Endothelial cell of umbilical vein (primary cell): ENCODE measurements at regions not wholly inside any gene's neighbourhood (a gene's known extent, or its start where the extent isn't known, plus 50 kb on each side); places are given as distances from the start of the nearest gene placed in this dataset.

Experiments
- BruUV-seq: library from RNA; stranded (reverse); fragments of 400-500 nt; replicated peaks from 2 replicates; lab custom pipeline; 2021; lab: Mats Ljungman, UMichigan
- CTCF ChIA-PET: fragments of 300-600, 350-600 bp; sonication (Branson Sonifier 250); formaldehyde crosslinking; loops from one replicate; lab custom pipeline; 2021; ENCODE audit warnings: antibody characterized with exemption, inconsistent platforms; lab: Charles Lee
- POLR2A ChIA-PET: fragments of 300-600, 350-600 bp; sonication (Branson Sonifier 250); formaldehyde crosslinking; loops from one replicate; lab custom pipeline; 2021; ENCODE audit warnings: antibody characterized with exemption, inconsistent platforms; lab: Charles Lee
- DNase-seq: peaks from one replicate; pipeline ENCODE4 v3.0.0-alpha.2; 2011; ENCODE audit warnings: low read depth, low spot score
- FAIRE-seq: peaks from 2 replicates; lab custom pipeline; 2011; peaks lifted over from hg19 to GRCh38; lab: Jason Lieb, UNC
- H2AFZ ChIP-seq: 2 replicates; pipeline ENCODE4 v1.6.0; 2012; ENCODE audit warnings: low read depth, low read length, control low read depth, inconsistent platforms
- H3K27ac ChIP-seq: 2 replicates; pipeline ENCODE4 v1.5.1; 2011; ENCODE audit warnings: low read depth, mild to moderate bottlenecking, control low read depth, low read length, moderate library complexity; ENCODE audit not compliant: insufficient read depth
- H3K27me3 ChIP-seq, 2 experiments: 2 replicates each; pipeline versions ENCODE4 v1.6.0 to v1.6.1; 2011; ENCODE audit warnings: low read length in 2 of 2, mixed read lengths in 1 of 2; ENCODE audit not compliant: control insufficient read depth in 2 of 2, insufficient read depth in 2 of 2
- H3K36me3 ChIP-seq, 2 experiments: 2 replicates in 1 of 2; 3 replicates in 1 of 2; pipeline ENCODE4 v1.5.1; 2011; ENCODE audit warnings: low read length in 2 of 2, mild to moderate bottlenecking in 1 of 2, moderate library complexity in 1 of 2; ENCODE audit not compliant: control insufficient read depth in 2 of 2, insufficient read depth in 2 of 2; ENCODE audit errors: extremely low read depth in 1 of 2
- H3K4me1 ChIP-seq: 3 replicates; pipeline ENCODE4 v1.5.1; 2011; ENCODE audit warnings: mild to moderate bottlenecking, low read length; ENCODE audit not compliant: control insufficient read depth, insufficient read depth; ENCODE audit errors: extremely low read depth
- H3K4me2 ChIP-seq: 2 replicates; pipeline ENCODE4 v1.6.1; 2011; ENCODE audit warnings: low read length, control low read depth, mixed read lengths; ENCODE audit not compliant: insufficient read depth
- H3K4me3 ChIP-seq, 3 experiments: fragments of 200-600 bp in 1 of 3; sonication (generic), shearing (Covaris generic) in 1 of 3; replicated peaks in 1 of 3; 2 replicates each; pipeline ENCODE4 v1.5.1; 2011 to 2016; ENCODE audit warnings: control low read depth in 3 of 3, low read length in 3 of 3, mild to moderate bottlenecking in 2 of 3, inconsistent platforms in 1 of 3, low read depth in 1 of 3, moderate library complexity in 1 of 3; ENCODE audit not compliant: insufficient read depth in 1 of 3
- H3K79me2 ChIP-seq: 2 replicates; pipeline ENCODE4 v1.6.0; 2012; ENCODE audit warnings: low read length, inconsistent platforms; ENCODE audit not compliant: control insufficient read depth, insufficient read depth
- H3K9ac ChIP-seq: replicated peaks from 2 replicates; pipeline ENCODE3; 2011; ENCODE audit warnings: low read length, control low read depth; ENCODE audit not compliant: insufficient read depth; ENCODE audit errors: extremely low read depth
- H3K9me1 ChIP-seq: replicated peaks from 3 replicates; pipeline ENCODE4 v1.6.0; 2011; ENCODE audit warnings: mild to moderate bottlenecking, low read length; ENCODE audit not compliant: control insufficient read depth, insufficient read depth; ENCODE audit errors: extremely low read depth
- H3K9me3 ChIP-seq: replicated peaks from 2 replicates; pipeline ENCODE4 v1.5.1; 2012; ENCODE audit warnings: low read length, inconsistent platforms; ENCODE audit not compliant: control insufficient read depth, insufficient read depth
- H4K20me1 ChIP-seq: replicated peaks from 2 replicates; pipeline ENCODE3; 2011; ENCODE audit warnings: mild to moderate bottlenecking, low read length; ENCODE audit not compliant: control insufficient read depth, insufficient read depth; ENCODE audit errors: extremely low read depth
- CTCF ChIP-seq, 2 donors: IDR thresholded peaks; 1 replicate in 1 of 2; 2 replicates in 1 of 2; pipeline ENCODE4 v1.5.1; 2011; ENCODE audit warnings: low read length in 2 of 2, mild to moderate bottlenecking in 2 of 2, moderate library complexity in 2 of 2, control low read depth in 1 of 2, inconsistent platforms in 1 of 2, low read depth in 1 of 2; ENCODE audit not compliant: insufficient read depth in 1 of 2; ENCODE audit errors: extremely low read depth in 1 of 2
- EZH2 ChIP-seq: IDR thresholded peaks from 2 replicates; pipeline ENCODE4 v1.6.1; 2012; ENCODE audit warnings: borderline replicate concordance, low read depth, mild to moderate bottlenecking, moderate library complexity, low read length, inconsistent platforms; ENCODE audit not compliant: severe bottlenecking
- FOS ChIP-seq: IDR thresholded peaks from 2 replicates; pipeline ENCODE4 v1.6.1; 2011; ENCODE audit warnings: mild to moderate bottlenecking, low read length, moderate library complexity, borderline replicate concordance; ENCODE audit not compliant: insufficient read depth
- GATA2 ChIP-seq: IDR thresholded peaks from 2 replicates; pipeline ENCODE4 v1.7.0; 2011; ENCODE audit warnings: low read depth, mild to moderate bottlenecking, moderate library complexity, mixed read lengths, low read length; ENCODE audit not compliant: insufficient read length, insufficient read depth
- JUN ChIP-seq: IDR thresholded peaks from 2 replicates; pipeline ENCODE4 v1.6.1; 2011; ENCODE audit warnings: borderline replicate concordance, low read depth; ENCODE audit not compliant: insufficient read length, insufficient read depth
- MAX ChIP-seq: IDR thresholded peaks from 2 replicates; pipeline ENCODE4 v1.6.1; 2011; ENCODE audit not compliant: insufficient read depth, insufficient read length
- MYC ChIP-seq: IDR thresholded peaks from one replicate; pipeline ENCODE4 v1.6.1; 2011; ENCODE audit warnings: mild to moderate bottlenecking, low read depth, low read length
- POLR2A ChIP-seq: IDR thresholded peaks from 2 replicates; pipeline ENCODE4 v1.6.1; 2012; ENCODE audit warnings: low read depth, mild to moderate bottlenecking, control low read depth, low read length
- POLR2AphosphoS5 ChIP-seq: IDR thresholded peaks from 2 replicates; pipeline ENCODE4 v1.6.1; 2012; ENCODE audit warnings: low read depth, mild to moderate bottlenecking, control low read depth, low read length, moderate library complexity; ENCODE audit not compliant: insufficient read depth
- dilution Hi-C: fragments of 300-500 bp; cut with MboI; formaldehyde crosslinking; loops from one replicate; pipeline ENCODE4 v1.15.0; 2019; ENCODE audit warnings: low sequenced_read_pairs; ENCODE audit not compliant: extremely low pct_ligation_motif_present
- intact Hi-C: fragments of 100-400 bp; cut with micrococcal nuclease; formaldehyde crosslinking; loops from one replicate; pipeline ENCODE4 v1.10.0; 2022

- DNase-seq (no peak), FAIRE-seq (no peak)
- dilution Hi-C loops: no loop called here
- Histone ChIP-seq H3K27me3 (no peaks in the 10 kb centered on the region), H3K9me1 (no peaks in the 10 kb centered on the region), H3K27ac (no peak overlapping the region), H2AFZ (no peak overlapping the region), H3K79me2 (no peaks in the 10 kb centered on the region), H3K4me3 (no peak overlapping the region), H3K36me3 (no peaks in the 10 kb centered on the region), H4K20me1 (no peaks in the 10 kb centered on the region), H3K9me3 (no peaks in the 10 kb centered on the region), H3K9ac (no peak overlapping the region), H3K4me2 (no peak overlapping the region), H3K4me1 (no peaks in the 10 kb centered on the region)
- ChIA-PET CTCF (no interaction called here), POLR2A (no interaction called here)
- BruUV-seq: no TSS peak
- intact Hi-C loops: no loop called here
- no peak for TF ChIP-seq CTCF (IDR thresholded peaks at IDR 0.05; ENCODE audit: extremely low read depth in 1 of 2, insufficient read depth in 1 of 2, low read depth in 1 of 2, low read length in 2 of 2)
- no peak for TF ChIP-seq JUN
- TF ChIP-seq POLR2A: no peak
- TF ChIP-seq FOS: no peak
- no peak for TF ChIP-seq POLR2AphosphoS5
- TF ChIP-seq EZH2: no peak
- no peak for TF ChIP-seq MYC
- no peak for TF ChIP-seq MAX
- TF ChIP-seq GATA2: no peak
These were observed 131.4 kb upstream of the CNTN1 start for GRCh38 chr12:40560848-40561247.
